HCT116 (cell line): ENCODE measurements at regions not wholly inside any gene's neighbourhood (a gene's known extent, or its start where the extent isn't known, plus 50 kb on each side); places are given as distances from the start of the nearest gene placed in this dataset.

Experiments used
- ATAC-seq: fragments of 200-7000 bp; cut with Tn5 transposase; 2 replicates; pipeline ENCODE4 v1.9.1; 2020; ENCODE audit warnings: mild to moderate bottlenecking, moderate library complexity
- BruUV-seq: library from RNA; stranded (reverse); fragments of 400-500 nt; replicated peaks from 2 replicates; lab custom pipeline; 2021; lab: Mats Ljungman, UMichigan
- CTCF ChIA-PET: fragments of 300-600 bp; sonication (Branson Sonifier 250); formaldehyde crosslinking; loops from one replicate; lab custom pipeline; 2021; ENCODE audit warnings: antibody characterized with exemption; lab: Charles Lee
- POLR2A ChIA-PET: fragments of 300-600, 350-600 bp; sonication (Branson Sonifier 250); formaldehyde crosslinking; loops from one replicate; lab custom pipeline; 2021; ENCODE audit warnings: antibody characterized with exemption; lab: Charles Lee
- RAD21 ChIA-PET, 2 experiments: fragments of 300-600 bp; sonication (Branson Sonifier 250); formaldehyde crosslinking; loops; one replicate each; lab custom pipeline; 2023; ENCODE audit warnings: low total read pairs in 2 of 2; ENCODE audit not compliant: uncharacterized antibody in 2 of 2, unreplicated experiment in 2 of 2, low non-redundant PET in 1 of 2; lab: Charles Lee
- DNase-seq: peaks from one replicate; pipeline ENCODE4 v3.0.0-alpha.2; 2010; ENCODE audit warnings: low read depth, low spot score
- H2AFZ ChIP-seq: fragments of 200-600 bp; shearing (Covaris generic), sonication (generic); 2 replicates; pipeline ENCODE4 v1.6.1; 2017; ENCODE audit warnings: low read depth, mixed run types, mixed read lengths, antibody characterized with exemption, low read length; ENCODE audit not compliant: poor library complexity, severe bottlenecking
- H3K27ac ChIP-seq: 2 replicates; pipeline ENCODE4 v1.5.1; 2012; ENCODE audit warnings: low read depth, low read length
- H3K27me3 ChIP-seq: fragments of 200-600 bp; sonication (generic); 2 replicates; pipeline ENCODE4 v1.6.1; 2016; ENCODE audit warnings: mixed run types, low read length, mixed read lengths; ENCODE audit not compliant: insufficient read depth
- H3K36me3 ChIP-seq, 2 experiments: fragments of 200-500 bp in 1 of 2; fragments of 200-600 bp in 1 of 2; sonication (Bioruptor generic) in 1 of 2; sonication (generic) in 1 of 2; 2 replicates each; pipeline versions ENCODE4 v1.5.1 to v1.6.1; 2014 to 2016; ENCODE audit warnings: low read length in 2 of 2, inconsistent platforms in 1 of 2, mixed read lengths in 1 of 2, mixed run types in 1 of 2; ENCODE audit not compliant: insufficient read depth in 2 of 2, control insufficient read depth in 1 of 2
- H3K4me1 ChIP-seq, 2 experiments: fragments of 200-600 bp in 1 of 2; sonication (generic) in 1 of 2; 2 replicates each; pipeline versions ENCODE4 v1.5.1 to v1.6.1; 2012 to 2017; ENCODE audit warnings: low read length in 2 of 2, inconsistent platforms in 1 of 2, mild to moderate bottlenecking in 1 of 2, mixed read lengths in 1 of 2, mixed run types in 1 of 2, moderate library complexity in 1 of 2; ENCODE audit not compliant: insufficient read depth in 2 of 2, control insufficient read depth in 1 of 2
- H3K4me2 ChIP-seq: fragments of 200-600 bp; sonication (generic); 2 replicates; pipeline ENCODE4 v1.6.1; 2017; ENCODE audit warnings: mixed run types, low read length, mixed read lengths
- H3K4me3 ChIP-seq, 2 experiments: fragments of 200-600 bp in 1 of 2; sonication (generic) in 1 of 2; replicated peaks in 1 of 2; 2 replicates each; pipeline ENCODE4 v1.5.1; 2011 to 2016; ENCODE audit warnings: low read length in 2 of 2, control low read depth in 1 of 2, low read depth in 1 of 2, mild to moderate bottlenecking in 1 of 2, mixed read lengths in 1 of 2, mixed run types in 1 of 2
- H3K79me2 ChIP-seq: fragments of 200-600 bp; sonication (generic); 2 replicates; pipeline ENCODE4 v1.6.1; 2017; ENCODE audit warnings: mild to moderate bottlenecking, mixed run types, low read length, moderate library complexity, mixed read lengths; ENCODE audit not compliant: insufficient read depth
- H3K9ac ChIP-seq: fragments of 200-600 bp; sonication (generic); 2 replicates; pipeline ENCODE4 v1.6.1; 2016; ENCODE audit warnings: low read length, mixed read lengths
- H3K9me2 ChIP-seq: fragments of 200-600 bp; sonication (generic), shearing (Covaris generic); 2 replicates; pipeline ENCODE4 v1.6.1; 2017; ENCODE audit warnings: mixed run types, mild to moderate bottlenecking, moderate library complexity; ENCODE audit not compliant: insufficient read depth
- H3K9me3 ChIP-seq, 2 experiments: fragments of 200-500 bp in 1 of 2; fragments of 200-600 bp in 1 of 2; sonication (Bioruptor generic) in 1 of 2; sonication (generic) in 1 of 2; 2 replicates each; pipeline ENCODE4 v1.6.1; 2014 to 2017; ENCODE audit warnings: low read length in 2 of 2, mixed read lengths in 2 of 2, inconsistent platforms in 1 of 2, low read depth in 1 of 2, mild to moderate bottlenecking in 1 of 2, mixed run types in 1 of 2, moderate library complexity in 1 of 2; ENCODE audit not compliant: control insufficient read depth in 1 of 2, insufficient read depth in 1 of 2
- H4K20me1 ChIP-seq: fragments of 200-600 bp; sonication (generic), shearing (Covaris generic); 2 replicates; pipeline ENCODE4 v1.6.1; 2017; ENCODE audit warnings: mixed run types, mild to moderate bottlenecking, moderate library complexity; ENCODE audit not compliant: insufficient read depth
- ATF3 ChIP-seq: IDR thresholded peaks from 2 replicates; pipeline ENCODE4 v1.6.1; 2012
- CBX3 ChIP-seq: IDR thresholded peaks from 2 replicates; pipeline ENCODE4 v1.6.1; 2012; ENCODE audit warnings: low read depth
- CEBPB ChIP-seq: IDR thresholded peaks from 2 replicates; pipeline ENCODE4 v1.6.1; 2012; ENCODE audit warnings: low read depth
- CTCF ChIP-seq, 3 experiments: fragments of 200-600 bp in 1 of 3; sonication (generic) in 1 of 3; IDR thresholded peaks in 2 of 3; conservative IDR thresholded peaks in 1 of 3; 2 replicates each; pipeline ENCODE4 v1.5.1; 2012 to 2017; ENCODE audit warnings: low read depth in 2 of 3, low read length in 2 of 3, antibody characterized with exemption in 1 of 3, borderline replicate concordance in 1 of 3, control low read depth in 1 of 3, mild to moderate bottlenecking in 1 of 3, mixed read lengths in 1 of 3, mixed run types in 1 of 3, moderate library complexity in 1 of 3; ENCODE audit not compliant: insufficient read depth in 1 of 3
- POLR2A ChIP-seq: IDR thresholded peaks from 2 replicates; pipeline ENCODE4 v1.7.0; 2011; ENCODE audit warnings: borderline replicate concordance; ENCODE audit not compliant: insufficient read depth, insufficient read length; ENCODE audit errors: extremely low read depth
- ZFX ChIP-seq: fragments of 450-650 bp; IDR thresholded peaks from 2 replicates; pipeline ENCODE4 v1.6.1; 2017
- intact Hi-C: fragments of 100-400 bp; cut with micrococcal nuclease; formaldehyde crosslinking; loops from 2 replicates; pipeline ENCODE4 v1.10.0; 2022

- no peak overlapping the region for H3K27ac ChIP-seq
- H4K20me1 ChIP-seq = no peaks in the 10 kb centered on the region
- RAD21 ChIA-PET = no interaction called here
- H3K4me1 ChIP-seq = no peaks in the 10 kb centered on the region
- POLR2A ChIA-PET = no interaction called here
- BruUV-seq = no TSS peak
- CTCF ChIA-PET = no interaction called here
- DNase-seq (no peak), ATAC-seq (no peak)
- intact Hi-C loops = no loop called here
- H3K36me3 ChIP-seq = no peaks in the 10 kb centered on the region
- TF ChIP-seq CBX3 (no peak), CEBPB (no peak), POLR2A (no peak), ATF3 (no peak), ZFX (no peak)
- TF ChIP-seq, all 23 proteins: peak for 0
- Histone ChIP-seq H3K9ac (no peak overlapping the region), H3K4me3 (no peak overlapping the region), H3K27me3 (peaks cover 50% of the 10 kb centered on the region), H3K9me3 (no peaks in the 10 kb centered on the region), H2AFZ (no peak overlapping the region), H3K9me2 (no peaks in the 10 kb centered on the region), H3K4me2 (no peak overlapping the region), H3K79me2 (no peaks in the 10 kb centered on the region)
Measured at GRCh38 chr18:47343291-47343690, 91.8 kb upstream of the SKOR2 start.

- peaks cover 56% of the 10 kb centered on the region for H3K27me3 ChIP-seq
- H3K79me2 ChIP-seq = no peaks in the 10 kb centered on the region
- no peak overlapping the region for H2AFZ ChIP-seq
- BruUV-seq = no TSS peak
- H3K4me2 ChIP-seq = no peak overlapping the region
- no peak overlapping the region for H3K27ac ChIP-seq
- ATAC-seq = no peak
- no peaks in the 10 kb centered on the region for H3K36me3 ChIP-seq
- CTCF ChIA-PET = no interaction called here
- H4K20me1 ChIP-seq = no peaks in the 10 kb centered on the region
- TF ChIP-seq CTCF (IDR thresholded peaks at IDR 0.05 in 2 of 3, conservative IDR thresholded peaks at IDR 0.05 in 1 of 3; ENCODE audit: borderline replicate concordance in 1 of 3, insufficient read depth in 1 of 3, low read depth in 2 of 3, low read length in 2 of 3) = no peak
- H3K9me2 ChIP-seq = no peaks in the 10 kb centered on the region
- no peak overlapping the region for H3K4me3 ChIP-seq
- DNase-seq = no peak
- no peaks in the 10 kb centered on the region for H3K9me3 ChIP-seq
- intact Hi-C loops = no loop called here
- H3K4me1 ChIP-seq = no peaks in the 10 kb centered on the region
- RAD21 ChIA-PET = no interaction called here
- no peak overlapping the region for H3K9ac ChIP-seq
- POLR2A ChIA-PET = no interaction called here
Measured at GRCh38 chr18:47342566-47342965, 91.1 kb upstream of the SKOR2 start.
